Ovary (tissue), 3 donors: ENCODE measurements at regions not wholly inside any gene's neighbourhood (a gene's known extent, or its start where the extent isn't known, plus 50 kb on each side); places are given as distances from the start of the nearest gene placed in this dataset.

Experiments used
- EP300 ChIP-seq: sonication (generic); formaldehyde crosslinking; IDR thresholded peaks from one replicate; pipeline ENCODE4 v1.6.1; 2017; ENCODE audit warnings: antibody characterized with exemption
- POLR2A ChIP-seq: fragments of 450-650 bp; IDR thresholded peaks from one replicate; pipeline ENCODE4 v1.6.1; 2017; ENCODE audit warnings: antibody characterized with exemption, mild to moderate bottlenecking, moderate library complexity
- TF ChIP-seq, protein P1 (sequence below), 3 donors: fragments of 450-650 bp in 2 of 3; fragments of 200-600 bp in 1 of 3; IDR thresholded peaks; one replicate each; pipeline versions ENCODE4 v1.5.1 to v1.8.0; 2016 to 2022; ENCODE audit warnings: antibody characterized with exemption in 3 of 3, mild to moderate bottlenecking in 1 of 3
- donor health status: DM: no; HTN: no; CAD: no.

DNA sequence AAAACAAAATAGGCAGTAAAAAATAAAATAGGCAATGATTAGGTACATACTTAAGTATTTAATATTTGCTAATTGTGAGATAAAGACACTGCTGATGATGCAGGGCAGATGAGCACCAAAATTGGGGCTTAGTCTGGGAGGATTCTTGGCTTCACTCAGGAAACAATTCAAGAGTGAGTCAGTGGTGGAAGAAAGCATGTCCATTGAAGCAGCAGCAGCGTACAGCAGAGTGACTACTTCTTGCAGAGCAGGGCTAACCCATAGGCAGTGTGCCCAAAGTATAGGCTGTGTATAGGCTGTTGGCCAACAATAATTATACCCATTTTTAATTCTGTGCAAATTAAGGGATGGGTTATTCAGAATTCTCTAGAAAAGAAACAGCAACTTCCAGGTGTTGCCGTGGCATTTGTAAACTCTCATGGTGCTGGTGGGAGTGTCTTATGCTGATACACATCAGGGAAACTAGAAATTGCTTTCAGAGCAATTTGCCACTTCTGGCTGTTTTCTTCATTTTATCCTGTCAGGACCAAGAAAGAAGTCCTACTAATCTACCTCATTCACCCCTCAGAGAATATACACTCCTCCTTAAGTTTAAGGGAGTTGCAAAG is 317.3 kb upstream of the NAALADL2 start:
- TF ChIP-seq, protein P1, sequence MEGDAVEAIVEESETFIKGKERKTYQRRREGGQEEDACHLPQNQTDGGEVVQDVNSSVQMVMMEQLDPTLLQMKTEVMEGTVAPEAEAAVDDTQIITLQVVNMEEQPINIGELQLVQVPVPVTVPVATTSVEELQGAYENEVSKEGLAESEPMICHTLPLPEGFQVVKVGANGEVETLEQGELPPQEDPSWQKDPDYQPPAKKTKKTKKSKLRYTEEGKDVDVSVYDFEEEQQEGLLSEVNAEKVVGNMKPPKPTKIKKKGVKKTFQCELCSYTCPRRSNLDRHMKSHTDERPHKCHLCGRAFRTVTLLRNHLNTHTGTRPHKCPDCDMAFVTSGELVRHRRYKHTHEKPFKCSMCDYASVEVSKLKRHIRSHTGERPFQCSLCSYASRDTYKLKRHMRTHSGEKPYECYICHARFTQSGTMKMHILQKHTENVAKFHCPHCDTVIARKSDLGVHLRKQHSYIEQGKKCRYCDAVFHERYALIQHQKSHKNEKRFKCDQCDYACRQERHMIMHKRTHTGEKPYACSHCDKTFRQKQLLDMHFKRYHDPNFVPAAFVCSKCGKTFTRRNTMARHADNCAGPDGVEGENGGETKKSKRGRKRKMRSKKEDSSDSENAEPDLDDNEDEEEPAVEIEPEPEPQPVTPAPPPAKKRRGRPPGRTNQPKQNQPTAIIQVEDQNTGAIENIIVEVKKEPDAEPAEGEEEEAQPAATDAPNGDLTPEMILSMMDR (IDR thresholded peaks at IDR 0.05) = no peak
- no peak for TF ChIP-seq POLR2A
- TF ChIP-seq EP300 = no peak
